PC-9 (cell line): ENCODE measurements at regions not wholly inside any gene's neighbourhood (a gene's known extent, or its start where the extent isn't known, plus 50 kb on each side); places are given as distances from the start of the nearest gene placed in this dataset.

Experiments used
- BruUV-seq: library from RNA; stranded (reverse); fragments of 400-500 nt; replicated peaks from 2 replicates; lab custom pipeline; 2021; lab: Mats Ljungman, UMichigan
- CTCF ChIA-PET: fragments of 300-600 bp; sonication (Branson Sonifier 250); formaldehyde crosslinking; loops from one replicate; lab custom pipeline; 2022; ENCODE audit warnings: antibody characterized with exemption; lab: Charles Lee
- POLR2A ChIA-PET: fragments of 300-600 bp; sonication (Branson Sonifier 250); formaldehyde crosslinking; loops from one replicate; lab custom pipeline; 2022; ENCODE audit warnings: antibody characterized with exemption; ENCODE audit not compliant: unreplicated experiment; lab: Charles Lee
- DNase-seq, 2 experiments: peaks; one replicate each; pipeline versions ENCODE4 v3.0.0 to v3.0.0-alpha.2; 2015 to 2022; ENCODE audit warnings: mixed read lengths in 1 of 2
- H2AFZ ChIP-seq: fragments of 200-600 bp; sonication (generic); 2 replicates; pipeline ENCODE4 v1.8.1; 2017; ENCODE audit warnings: antibody characterized with exemption
- H3F3A ChIP-seq: fragments of 200-600 bp; sonication (generic); 2 replicates; pipeline ENCODE4 v1.8.1; 2017; ENCODE audit warnings: antibody characterized with exemption, mild to moderate bottlenecking, low read depth; ENCODE audit not compliant: insufficient read depth
- H3K27ac ChIP-seq: fragments of 200-600 bp; sonication (generic); 2 replicates; pipeline ENCODE4 v1.6.1; 2016; ENCODE audit warnings: mixed run types
- H3K27me3 ChIP-seq: fragments of 200-600 bp; sonication (generic); 2 replicates; pipeline ENCODE4 v1.6.1; 2016; ENCODE audit warnings: low read depth, mixed run types; ENCODE audit not compliant: insufficient read depth
- H3K36me3 ChIP-seq: fragments of 200-600 bp; sonication (generic); 2 replicates; pipeline ENCODE4 v1.6.1; 2016; ENCODE audit warnings: low read depth, mixed run types
- H3K4me1 ChIP-seq: fragments of 200-600 bp; sonication (generic); replicated peaks from 2 replicates; pipeline ENCODE4 v1.6.1; 2016; ENCODE audit warnings: mixed run types; ENCODE audit not compliant: insufficient read depth
- H3K4me2 ChIP-seq: fragments of 200-600 bp; sonication (generic); 2 replicates; pipeline ENCODE4 v1.6.1; 2017; ENCODE audit warnings: mixed run types
- H3K4me3 ChIP-seq: fragments of 200-600 bp; sonication (generic); 2 replicates; pipeline ENCODE4 v1.6.1; 2016; ENCODE audit warnings: mixed run types
- H3K79me2 ChIP-seq: fragments of 200-600 bp; sonication (generic); 2 replicates; pipeline ENCODE4 v1.6.1; 2017; ENCODE audit warnings: low read depth, mixed run types
- H3K9me2 ChIP-seq: fragments of 200-600 bp; sonication (generic); 2 replicates; pipeline ENCODE4 v1.8.1; 2017; ENCODE audit warnings: mild to moderate bottlenecking; ENCODE audit not compliant: insufficient read depth
- H3K9me3 ChIP-seq: fragments of 200-600 bp; sonication (generic); 2 replicates; pipeline ENCODE4 v1.8.1; 2016; ENCODE audit warnings: low read depth; ENCODE audit not compliant: insufficient read depth
- H4K20me1 ChIP-seq: fragments of 200-600 bp; sonication (generic); 2 replicates; pipeline ENCODE4 v1.8.1; 2017; ENCODE audit not compliant: insufficient read depth
- CTCF ChIP-seq: fragments of 200-600 bp; sonication (generic); conservative IDR thresholded peaks from 2 replicates; pipeline ENCODE4 v1.6.1; 2017; ENCODE audit warnings: mixed run types, antibody characterized with exemption, mild to moderate bottlenecking, moderate library complexity
- EZH2 ChIP-seq: fragments of 200-600 bp; sonication (generic); IDR thresholded peaks from 2 replicates; pipeline ENCODE4 v1.8.0; 2017; ENCODE audit warnings: antibody characterized with exemption, low read depth
- intact Hi-C: fragments of 100-400 bp; cut with micrococcal nuclease; formaldehyde crosslinking; loops from one replicate; pipeline ENCODE4 v1.10.0; 2022; ENCODE audit not compliant: unreplicated experiment

- no peaks in the 10 kb centered on the region for H3K9me2 ChIP-seq
- H2AFZ ChIP-seq, result no peak overlapping the region
- H3K27ac ChIP-seq, result no peak overlapping the region
- BruUV-seq, result no TSS peak
- no peak overlapping the region for H3K4me2 ChIP-seq
- no peaks in the 10 kb centered on the region for H3K4me1 ChIP-seq
- DNase-seq, result no peak
- intact Hi-C loops, result no loop called here
- no peaks in the 10 kb centered on the region for H3K36me3 ChIP-seq
- H3K27me3 ChIP-seq, result no peaks in the 10 kb centered on the region
- POLR2A ChIA-PET, result no interaction called here
- peaks cover 7% of the 10 kb centered on the region; the same call in 1 of the 2 replicates for H3K9me3 ChIP-seq
- no peaks in the 10 kb centered on the region for H4K20me1 ChIP-seq
- H3F3A ChIP-seq, result no peaks in the 10 kb centered on the region
- no peaks in the 10 kb centered on the region for H3K79me2 ChIP-seq
- no peak overlapping the region for H3K4me3 ChIP-seq
- CTCF ChIA-PET, result no interaction called here
- TF ChIP-seq CTCF, result no peak
These were observed 94.1 kb upstream of the PDE5A start for GRCh38 chr4:119722670-119723069.

GRCh38 chr4:119721878-119722277, 93.3 kb upstream of the PDE5A start:
- intact Hi-C loops, result no loop called here
- H3K27ac ChIP-seq, result no peak overlapping the region

GRCh38 chr4:119715490-119716445, 87.2 kb upstream of the PDE5A start:
- no peak overlapping the region for H2AFZ ChIP-seq
- no peaks in the 10 kb centered on the region for H4K20me1 ChIP-seq
- no peaks in the 10 kb centered on the region for H3K4me1 ChIP-seq
- BruUV-seq, result no TSS peak
- H3K27ac ChIP-seq, result no peak overlapping the region
- no peaks in the 10 kb centered on the region for H3K36me3 ChIP-seq
- DNase-seq, result no peak
- no peak for TF ChIP-seq EZH2
- TF ChIP-seq CTCF, result no peak
- peaks cover 7% of the 10 kb centered on the region; the same call in 1 of the 2 replicates for H3K9me3 ChIP-seq
- no peak overlapping the region for H3K4me3 ChIP-seq
- H3F3A ChIP-seq, result no peaks in the 10 kb centered on the region
- H3K79me2 ChIP-seq, result no peaks in the 10 kb centered on the region
- no peaks in the 10 kb centered on the region for H3K9me2 ChIP-seq
- no peak overlapping the region for H3K4me2 ChIP-seq
- ChIA-PET POLR2A (no interaction called here), CTCF (no interaction called here)
- H3K27me3 ChIP-seq, result no peaks in the 10 kb centered on the region
- intact Hi-C loops, result no loop called here

More at GRCh38 chr4:119721878-119722277, 93.3 kb upstream of the PDE5A start:
- Histone ChIP-seq H4K20me1 (no peaks in the 10 kb centered on the region), H3K4me1 (no peaks in the 10 kb centered on the region), H3K9me3 (peaks cover 7% of the 10 kb centered on the region; the same call in 1 of the 2 replicates), H3K4me2 (no peak overlapping the region), H3K27me3 (no peaks in the 10 kb centered on the region), H3F3A (no peaks in the 10 kb centered on the region), H3K36me3 (no peaks in the 10 kb centered on the region), H2AFZ (no peak overlapping the region), H3K79me2 (no peaks in the 10 kb centered on the region), H3K4me3 (no peak overlapping the region), H3K9me2 (no peaks in the 10 kb centered on the region)
- no TSS peak for BruUV-seq
- CTCF ChIA-PET, result no interaction called here
- DNase-seq, result no peak
- TF ChIP-seq CTCF (no peak), EZH2 (no peak)
- POLR2A ChIA-PET, result no interaction called here
